CD4-positive, alpha-beta T cell treated with Interleukin-4 for 4 hours (primary cell): ENCODE measurements at regions not wholly inside any gene's neighbourhood (a gene's known extent, or its start where the extent isn't known, plus 50 kb on each side); places are given as distances from the start of the nearest gene placed in this dataset.
"Not testable (repeated sequence)": the region's sequence is repeated elsewhere in the genome, so short reads cannot be mapped to it uniquely, and the experiment has no call there.

Experiments used
- DNase-seq: peaks from one replicate; pipeline ENCODE4 v3.0.0-alpha.2; 2020

GRCh38 chr16:13478991-13479390 is 441.0 kb upstream of the ERCC4 start:
- no peak for DNase-seq

GRCh38 chr16:13479549-13479948 is 440.4 kb upstream of the ERCC4 start:
- DNase-seq = no peak

GRCh38 chr16:13480801-13481200 is 439.2 kb upstream of the ERCC4 start:
- no peak for DNase-seq

GRCh38 chr16:13483121-13483520 is 436.8 kb upstream of the ERCC4 start:
- no peak for DNase-seq

GRCh38 chr16:13489416-13489815 is 430.5 kb upstream of the ERCC4 start:
- not testable (repeated sequence) for DNase-seq

GRCh38 chr16:13492046-13492445 is 427.9 kb upstream of the ERCC4 start:
- no peak for DNase-seq

- DNase-seq = no peak
Measured at GRCh38 chr16:13503960-13504635, 415.9 kb upstream of the ERCC4 start.

- DNase-seq = no peak
Measured at GRCh38 chr16:13507530-13507929, 412.4 kb upstream of the ERCC4 start.

- no peak for DNase-seq
Measured at GRCh38 chr16:13510425-13511151, 409.4 kb upstream of the ERCC4 start.

GRCh38 chr16:13517841-13518240 is 402.1 kb upstream of the ERCC4 start:
- no peak for DNase-seq

GRCh38 chr16:13519871-13520270 is 400.1 kb upstream of the ERCC4 start:
- no peak for DNase-seq

GRCh38 chr16:13521356-13521755 is 398.6 kb upstream of the ERCC4 start:
- no peak for DNase-seq

GRCh38 chr16:13527332-13527731 is 392.6 kb upstream of the ERCC4 start:
- no peak for DNase-seq

- no peak for DNase-seq
Measured at GRCh38 chr16:13528691-13529090, 391.3 kb upstream of the ERCC4 start.

GRCh38 chr16:13529193-13529982 is 390.6 kb upstream of the ERCC4 start:
- DNase-seq = no peak

- DNase-seq = no peak
Measured at GRCh38 chr16:13540771-13541170, 379.2 kb upstream of the ERCC4 start.

- DNase-seq = no peak
Measured at GRCh38 chr16:13542284-13542683, 377.7 kb upstream of the ERCC4 start.

GRCh38 chr16:13543850-13544249 is 376.1 kb upstream of the ERCC4 start:
- DNase-seq = no peak

GRCh38 chr16:13545271-13545670 is 374.7 kb upstream of the ERCC4 start:
- no peak for DNase-seq

- DNase-seq = no peak
Measured at GRCh38 chr16:13550254-13550653, 369.7 kb upstream of the ERCC4 start.

GRCh38 chr16:13552062-13552959 is 367.6 kb upstream of the ERCC4 start:
- no peak for DNase-seq

GRCh38 chr16:13552960-13553257 is 367.0 kb upstream of the ERCC4 start:
- DNase-seq = no peak

GRCh38 chr16:13553453-13553985 is 366.4 kb upstream of the ERCC4 start:
- no peak for DNase-seq
